Left kidney (tissue), 1 donor: ENCODE measurements at regions not wholly inside any gene's neighbourhood (a gene's known extent, or its start where the extent isn't known, plus 50 kb on each side); places are given as distances from the start of the nearest gene placed in this dataset.

Source experiments
- DNase-seq: peaks from one replicate; pipeline ENCODE4 v3.0.0-alpha.2; 2013

GRCh38 chr22:27350306-27350705 lies 451.2 kb downstream of the MN1 start:
- no peak for DNase-seq

- DNase-seq: no peak
These were observed 449.1 kb downstream of the MN1 start for GRCh38 chr22:27352426-27352825.

- no peak for DNase-seq
These were observed 443.3 kb downstream of the MN1 start for GRCh38 chr22:27358096-27358870.

GRCh38 chr22:27370269-27370668 lies 431.3 kb downstream of the MN1 start:
- DNase-seq: no peak

GRCh38 chr22:27370987-27371386 lies 430.6 kb downstream of the MN1 start:
- DNase-seq: no peak

DNA sequence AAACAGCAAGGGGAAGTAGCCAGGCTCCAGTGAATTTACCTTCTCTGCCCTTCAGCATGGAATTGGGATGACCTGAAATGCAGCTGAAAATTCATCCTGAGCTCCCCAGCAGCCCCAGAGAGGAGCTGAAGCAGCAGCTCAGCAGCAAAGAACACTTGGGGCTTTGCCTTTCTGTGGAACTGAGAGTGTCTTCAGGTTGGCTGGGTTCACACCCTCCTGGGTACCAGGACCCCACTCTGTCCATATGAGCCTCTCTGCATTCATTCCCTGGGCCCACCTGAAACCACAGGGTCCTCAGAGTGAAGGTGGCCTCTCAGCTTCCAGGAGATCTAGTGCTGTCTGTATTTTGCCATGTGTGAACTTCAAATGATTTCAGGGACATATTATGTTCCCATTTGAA lies 429.2 kb downstream of the MN1 start:
- DNase-seq: no peak

DNA sequence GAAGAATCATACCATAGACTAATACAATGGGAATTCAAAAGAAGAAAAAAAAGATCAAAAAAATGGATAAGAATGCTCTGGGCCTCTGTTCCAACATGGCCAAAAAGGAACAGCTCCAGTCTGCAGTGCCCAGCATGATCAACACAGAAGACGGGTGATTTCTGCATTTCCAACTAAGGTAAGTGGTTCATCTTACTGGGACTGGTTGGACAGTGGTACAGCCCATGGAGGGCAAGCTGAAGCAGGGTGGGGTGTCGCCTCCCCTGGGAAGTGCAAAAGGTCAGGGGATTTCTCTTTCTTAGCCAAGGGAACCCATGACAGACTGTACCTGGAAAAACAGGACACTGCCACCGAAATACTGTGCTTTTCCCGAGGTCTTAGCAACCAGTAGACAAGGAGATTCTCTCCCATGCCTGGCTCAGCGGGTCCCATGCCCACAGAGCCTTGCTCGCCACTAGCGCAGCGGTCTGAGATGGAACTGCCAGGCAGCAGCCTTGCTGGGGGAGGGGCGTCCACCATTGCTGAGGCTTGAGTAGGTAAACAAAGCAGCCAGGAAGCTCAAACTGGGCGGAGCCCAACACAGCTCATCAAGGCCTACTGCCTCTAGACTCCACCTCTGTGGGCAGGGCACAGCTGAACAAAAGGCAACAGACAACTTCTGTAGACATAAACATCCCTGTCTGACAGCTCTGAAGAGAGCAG lies 428.4 kb downstream of the MN1 start:
- peak; percentile 42 for DNase-seq

DNA sequence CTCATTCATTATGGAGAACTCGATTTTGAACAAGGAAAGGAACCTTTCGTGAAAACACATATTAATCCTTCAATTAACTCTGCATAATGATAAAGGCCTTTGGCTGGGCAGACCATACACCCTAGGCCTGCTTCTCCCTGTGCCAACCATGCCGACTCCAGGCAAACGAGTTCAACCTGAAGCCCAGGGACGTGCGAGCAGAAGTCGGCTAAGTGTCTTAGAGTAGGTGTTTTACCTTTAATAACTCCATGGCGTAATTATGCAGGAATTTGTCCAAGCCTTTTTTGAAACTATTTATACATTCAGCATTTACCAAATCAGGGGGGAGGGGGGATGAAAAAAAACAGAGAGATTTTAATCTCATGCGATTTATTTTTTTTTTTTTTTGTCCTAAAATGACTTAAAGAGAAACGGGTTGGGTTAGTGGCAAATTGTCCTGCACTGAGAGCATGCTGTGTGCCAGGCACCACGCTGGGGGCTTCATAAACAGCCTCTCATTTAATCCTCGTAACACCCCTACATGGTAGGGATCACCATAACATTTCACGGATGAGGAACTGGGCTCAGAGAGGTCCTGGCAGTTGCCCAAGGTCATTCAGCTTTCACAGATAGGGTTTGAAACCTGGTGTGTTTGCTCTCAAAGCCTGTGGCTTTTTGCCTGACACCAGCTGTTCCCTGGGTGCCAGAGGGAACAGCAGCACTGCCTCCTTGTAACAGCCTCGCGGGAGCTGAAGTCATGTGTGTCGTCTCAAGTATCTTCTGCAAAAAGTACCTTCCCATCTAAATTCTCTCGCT lies 423.9 kb downstream of the MN1 start:
- no peak for DNase-seq

- DNase-seq: no peak
These were observed 423.2 kb downstream of the MN1 start for GRCh38 chr22:27378311-27378800.

DNA sequence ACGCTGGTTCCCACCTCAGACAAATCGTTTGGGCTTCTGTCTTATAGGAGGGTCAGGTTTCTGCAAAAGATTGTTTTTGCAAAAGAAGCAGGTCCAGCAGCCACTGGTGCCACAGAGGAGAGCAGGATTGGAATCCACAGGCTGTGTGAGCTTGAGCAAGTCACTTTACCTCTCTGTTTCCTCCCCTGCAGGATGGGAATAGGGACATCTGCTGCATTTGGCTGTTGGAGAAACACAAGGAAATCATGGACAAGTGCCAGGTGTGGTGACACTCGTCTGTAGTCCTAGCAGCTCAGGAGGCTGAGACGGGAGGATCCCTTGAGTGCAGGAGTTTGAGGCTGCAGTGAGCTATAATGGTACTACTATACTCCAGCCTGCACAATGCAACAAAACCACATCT lies 422.6 kb downstream of the MN1 start:
- DNase-seq: no peak

DNA sequence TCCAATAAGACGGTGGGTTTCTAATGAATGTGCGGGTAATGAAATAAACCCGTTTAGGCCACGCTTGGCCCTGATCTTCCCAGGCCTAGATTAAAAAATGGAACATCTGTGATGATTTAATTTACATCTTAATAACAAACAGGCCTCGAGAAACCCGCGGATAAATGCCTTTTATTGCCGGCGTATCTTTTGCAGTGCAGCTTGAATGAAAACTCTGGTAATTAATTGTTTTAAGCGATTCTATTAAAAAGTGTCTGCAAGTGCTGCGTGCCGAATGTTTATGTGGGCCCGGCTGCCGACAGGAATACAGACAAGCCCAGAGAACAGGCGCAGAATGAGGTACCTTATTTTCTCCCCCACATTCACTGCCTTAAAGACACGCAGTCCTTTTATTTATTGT lies 420.7 kb downstream of the MN1 start:
- no peak for DNase-seq

DNA sequence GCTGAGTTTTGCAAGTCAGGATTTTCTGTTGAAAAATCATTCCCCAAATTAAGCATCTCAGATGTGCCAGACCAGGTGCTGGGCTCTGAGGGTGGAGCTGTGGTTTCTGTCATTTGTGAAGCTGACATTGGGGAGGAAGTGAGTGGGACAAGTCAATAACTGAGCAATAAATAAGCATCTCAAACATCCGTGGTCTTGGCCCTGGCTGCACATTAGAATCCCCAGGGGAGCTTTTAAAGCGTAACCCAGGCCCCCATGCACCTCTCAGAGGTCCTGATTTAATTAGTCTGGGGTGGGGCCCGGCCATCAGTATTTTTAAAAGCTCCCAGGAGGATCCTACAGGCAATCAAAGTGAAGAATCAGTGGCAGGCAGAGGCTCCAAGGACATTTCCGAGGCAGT lies 420.0 kb downstream of the MN1 start:
- no peak for DNase-seq

- DNase-seq: no peak
These were observed 419.4 kb downstream of the MN1 start for GRCh38 chr22:27381960-27382742.

- no peak for DNase-seq
These were observed 418.6 kb downstream of the MN1 start for GRCh38 chr22:27382947-27383346.

DNA sequence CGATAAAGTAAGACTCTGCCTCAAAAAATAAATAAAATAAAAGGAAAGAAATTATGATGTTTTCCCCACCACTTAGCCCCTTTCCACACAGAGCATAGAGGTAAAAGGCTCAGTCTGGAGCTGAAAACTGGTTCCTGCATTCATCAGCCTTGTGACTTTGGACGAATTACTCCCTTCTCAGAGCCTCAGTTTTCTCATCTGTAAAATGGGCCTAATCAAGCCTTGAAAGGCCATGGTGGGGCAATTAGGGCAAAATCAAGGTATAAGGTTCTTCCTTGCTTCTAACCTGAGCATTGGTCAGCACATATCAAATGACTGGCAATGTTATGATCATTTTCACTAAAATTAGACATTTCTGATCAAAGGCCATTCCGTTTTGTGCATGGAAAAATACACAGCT lies 417.7 kb downstream of the MN1 start:
- no peak for DNase-seq

DNA sequence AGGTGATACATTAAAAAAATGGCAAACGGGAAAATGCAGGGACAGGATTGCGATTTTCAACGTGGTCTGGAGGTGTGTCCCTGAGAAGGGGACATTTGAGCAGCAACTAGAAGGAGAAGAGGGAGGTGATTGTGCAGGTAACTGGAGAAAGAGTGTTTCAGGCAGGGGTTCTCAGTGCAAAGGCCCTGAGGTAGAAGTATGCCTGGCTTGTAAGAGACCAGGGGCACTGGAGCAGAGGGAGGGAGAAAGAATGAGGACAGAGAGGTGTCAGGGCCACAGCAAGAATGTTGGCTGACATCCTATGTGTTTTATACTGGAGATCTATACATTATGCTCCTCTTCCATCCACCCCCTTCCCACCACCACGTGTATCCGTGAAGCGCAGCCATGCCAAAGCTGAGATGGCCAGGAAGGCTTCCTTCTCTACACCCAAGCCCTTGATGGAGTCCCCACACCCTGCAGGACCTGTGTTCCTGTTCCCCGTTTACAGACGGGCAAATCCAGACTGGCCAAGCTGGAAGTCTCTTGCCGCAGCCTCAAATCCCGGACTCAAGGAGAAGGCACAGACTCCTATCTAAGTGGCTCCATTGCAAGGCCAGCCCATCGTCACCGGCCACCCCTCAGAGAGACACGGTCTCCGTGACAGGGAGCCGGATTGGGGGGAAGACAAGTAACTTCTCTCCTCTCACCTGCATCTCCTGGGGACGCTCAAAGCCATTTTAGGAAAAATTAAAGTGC lies 416.1 kb downstream of the MN1 start:
- DNase-seq: no peak

DNA sequence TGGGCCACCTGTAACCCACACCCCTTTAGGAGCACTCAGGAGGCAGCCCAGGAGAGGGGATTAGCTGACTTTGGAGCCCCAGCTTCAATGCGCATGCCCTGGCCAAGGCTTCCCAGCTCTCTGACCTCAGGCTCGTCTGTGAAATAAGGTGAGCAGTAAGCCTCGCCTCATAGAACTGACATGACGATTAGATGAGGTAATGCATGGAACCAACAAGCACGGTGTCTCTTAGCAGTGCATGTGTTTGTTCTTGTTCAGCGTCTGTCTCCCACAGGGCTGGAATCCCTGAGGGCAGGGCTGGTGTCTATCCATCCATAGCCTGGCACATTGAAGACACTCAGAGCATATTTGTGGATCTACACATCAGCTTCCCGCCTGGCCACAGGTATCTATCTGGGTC lies 415.4 kb downstream of the MN1 start:
- no peak for DNase-seq

DNA sequence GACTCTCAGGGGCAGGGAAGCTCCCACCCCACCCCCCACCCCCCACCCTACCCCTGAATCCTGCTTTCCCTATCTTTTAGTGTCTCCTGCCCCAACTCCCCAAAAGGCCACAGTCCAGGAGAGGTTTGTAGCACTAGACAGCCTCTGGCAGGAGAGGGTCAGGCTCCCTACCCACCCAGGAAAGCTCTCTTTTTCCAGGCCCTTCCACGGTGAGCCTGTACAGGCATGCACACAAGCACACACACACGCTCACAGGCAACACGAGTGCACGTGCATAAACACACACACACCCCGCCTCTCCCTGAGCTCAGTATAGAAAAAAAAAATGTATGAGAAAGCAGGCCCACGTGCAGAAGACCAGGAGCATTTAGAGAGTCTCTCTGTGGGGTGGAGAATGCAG lies 414.0 kb downstream of the MN1 start:
- DNase-seq: no peak

GRCh38 chr22:27388090-27388600 lies 413.4 kb downstream of the MN1 start:
- no peak for DNase-seq

DNA sequence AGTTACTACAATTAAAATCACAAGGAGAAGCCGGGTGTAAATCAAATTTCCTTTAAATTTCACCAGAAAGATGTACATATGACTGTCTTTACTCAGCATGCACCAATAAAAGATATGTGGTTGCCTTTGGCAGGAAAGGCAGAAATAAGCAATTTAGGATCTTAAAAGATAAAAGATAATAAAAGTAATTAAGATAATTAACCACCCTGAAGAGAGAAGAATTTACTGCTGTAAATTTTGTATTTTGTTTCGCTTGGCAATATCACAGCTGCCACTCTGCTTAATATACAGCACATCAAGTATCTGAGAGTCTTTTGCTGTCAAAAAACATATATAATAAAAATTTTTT lies 411.9 kb downstream of the MN1 start:
- no peak for DNase-seq

GRCh38 chr22:27391092-27391770 lies 410.3 kb downstream of the MN1 start:
- no peak for DNase-seq
